Pulmonary artery endothelial cell (primary cell): ENCODE measurements at regions not wholly inside any gene's neighbourhood (a gene's known extent, or its start where the extent isn't known, plus 50 kb on each side); places are given as distances from the start of the nearest gene placed in this dataset.

Experiments used
- DNase-seq: peaks from one replicate; pipeline ENCODE4 v3.0.0-alpha.2; 2011; ENCODE audit warnings: low read depth, low spot score

DNA sequence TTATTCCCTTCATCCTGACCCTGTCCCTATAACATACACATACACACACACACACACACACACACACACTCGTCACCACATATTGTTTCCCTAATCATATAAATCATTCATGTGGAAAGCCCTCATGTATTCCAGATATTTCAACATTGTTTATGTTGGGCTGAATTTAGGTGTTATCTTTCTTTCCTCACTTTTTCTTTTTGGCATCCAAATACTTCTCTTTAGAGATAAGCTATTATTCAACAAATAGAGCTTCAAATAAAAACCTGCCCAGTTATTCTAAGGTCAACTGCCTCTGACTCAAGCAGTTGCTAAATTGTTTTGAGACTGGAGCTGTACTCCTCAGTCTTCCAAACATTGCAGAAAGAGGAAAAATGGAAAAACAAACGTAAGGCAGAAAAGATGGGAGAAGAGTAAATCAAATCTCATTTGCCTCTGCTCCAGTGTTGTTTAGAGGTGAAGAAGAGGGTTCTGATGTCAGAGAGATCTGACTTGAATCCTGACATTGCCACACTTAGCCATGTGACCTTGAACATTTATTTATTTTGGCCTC is 215.7 kb downstream of the GAS1 start:
- DNase-seq, result no peak

DNA sequence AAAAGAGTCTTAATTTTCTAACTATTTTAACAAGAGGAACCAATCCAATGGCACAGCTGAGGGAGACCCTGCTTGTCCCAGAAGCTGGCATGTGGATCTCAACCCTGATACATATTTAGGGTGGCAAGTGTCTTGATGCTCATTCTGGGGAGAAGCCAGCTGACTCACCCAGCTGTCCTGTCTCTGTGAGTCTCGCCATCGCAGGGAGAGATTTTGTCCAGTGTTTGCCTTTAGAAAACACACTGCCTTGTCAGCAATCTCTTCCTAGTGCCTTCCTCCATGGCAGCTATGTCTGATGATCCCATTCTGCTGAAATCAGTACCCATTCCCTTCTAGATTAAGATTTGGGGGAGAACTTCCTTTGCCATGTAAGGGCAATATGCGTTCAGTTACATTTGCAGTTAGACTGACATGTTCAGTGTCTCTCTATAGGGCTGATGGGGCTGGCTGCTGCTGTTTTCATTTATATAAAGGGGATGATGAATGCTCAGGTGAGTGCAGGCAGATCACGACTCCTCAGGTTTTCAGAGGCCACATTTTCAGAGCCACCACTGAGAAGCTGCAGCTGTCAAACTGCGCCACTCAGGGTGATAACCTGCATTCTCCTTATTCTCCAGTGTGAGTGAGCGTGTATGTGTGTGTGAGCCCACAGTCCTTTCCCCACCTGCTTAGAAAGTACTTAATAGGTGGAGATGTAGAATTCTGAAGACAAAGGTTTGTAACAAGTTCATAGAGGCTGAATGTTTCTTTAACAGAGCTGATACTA is 217.0 kb downstream of the GAS1 start:
- no peak for DNase-seq

DNA sequence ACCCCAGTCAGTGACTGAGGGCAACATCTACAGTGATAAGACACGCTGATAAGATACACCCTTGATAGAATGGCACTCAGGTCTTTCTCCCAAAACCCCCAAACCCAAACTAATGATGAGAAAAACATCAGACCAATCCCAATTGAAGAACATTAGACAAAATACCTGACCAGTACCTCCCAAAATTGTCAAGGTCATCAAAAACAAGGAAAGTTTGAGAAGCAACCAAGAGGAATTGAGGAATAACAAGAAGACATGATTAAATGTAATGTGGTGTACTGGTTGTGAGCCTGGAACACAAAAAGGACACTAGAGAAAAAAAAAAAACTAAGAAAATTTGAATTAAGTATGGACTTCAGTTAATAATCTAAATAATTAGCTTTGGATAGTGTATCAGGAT is 222.8 kb downstream of the GAS1 start:
- no peak for DNase-seq

DNA sequence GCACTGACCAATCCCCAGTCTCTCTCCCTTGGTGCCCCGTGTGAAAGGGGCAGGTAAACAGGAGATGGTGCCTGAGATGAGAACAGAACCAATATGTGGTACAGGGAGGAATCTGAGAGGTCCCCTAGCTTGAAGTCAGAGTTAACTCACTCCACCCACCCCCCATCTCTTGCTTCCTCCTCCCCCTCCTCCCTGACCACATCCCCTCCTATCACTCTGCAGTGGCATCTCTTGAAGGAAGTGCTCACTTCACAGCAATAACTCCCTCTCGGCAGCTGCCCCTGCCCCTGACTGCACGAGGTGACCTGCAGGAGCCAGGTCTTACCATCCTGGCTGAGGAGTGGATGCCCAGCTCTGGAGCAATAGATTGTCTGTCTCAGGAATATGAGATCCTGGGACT is 224.0 kb downstream of the GAS1 start:
- no peak for DNase-seq

DNA sequence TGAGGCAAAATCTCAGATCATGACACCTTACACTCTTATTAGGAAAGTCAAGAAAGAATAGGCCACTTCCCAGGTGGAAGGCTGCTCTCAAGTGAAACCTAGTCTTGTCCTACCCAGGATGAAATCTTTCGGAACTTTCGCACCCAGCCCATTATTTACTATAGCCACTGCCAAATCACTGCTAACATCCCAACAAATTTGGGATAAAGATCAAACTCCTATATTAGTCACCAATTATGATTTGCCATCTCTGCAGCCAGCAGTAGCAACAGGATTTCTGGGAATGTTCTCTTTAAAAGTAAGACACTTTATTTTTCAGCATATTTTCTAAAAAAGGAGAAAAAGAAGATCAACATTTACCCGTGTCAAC is 224.6 kb downstream of the GAS1 start:
- no peak for DNase-seq

DNA sequence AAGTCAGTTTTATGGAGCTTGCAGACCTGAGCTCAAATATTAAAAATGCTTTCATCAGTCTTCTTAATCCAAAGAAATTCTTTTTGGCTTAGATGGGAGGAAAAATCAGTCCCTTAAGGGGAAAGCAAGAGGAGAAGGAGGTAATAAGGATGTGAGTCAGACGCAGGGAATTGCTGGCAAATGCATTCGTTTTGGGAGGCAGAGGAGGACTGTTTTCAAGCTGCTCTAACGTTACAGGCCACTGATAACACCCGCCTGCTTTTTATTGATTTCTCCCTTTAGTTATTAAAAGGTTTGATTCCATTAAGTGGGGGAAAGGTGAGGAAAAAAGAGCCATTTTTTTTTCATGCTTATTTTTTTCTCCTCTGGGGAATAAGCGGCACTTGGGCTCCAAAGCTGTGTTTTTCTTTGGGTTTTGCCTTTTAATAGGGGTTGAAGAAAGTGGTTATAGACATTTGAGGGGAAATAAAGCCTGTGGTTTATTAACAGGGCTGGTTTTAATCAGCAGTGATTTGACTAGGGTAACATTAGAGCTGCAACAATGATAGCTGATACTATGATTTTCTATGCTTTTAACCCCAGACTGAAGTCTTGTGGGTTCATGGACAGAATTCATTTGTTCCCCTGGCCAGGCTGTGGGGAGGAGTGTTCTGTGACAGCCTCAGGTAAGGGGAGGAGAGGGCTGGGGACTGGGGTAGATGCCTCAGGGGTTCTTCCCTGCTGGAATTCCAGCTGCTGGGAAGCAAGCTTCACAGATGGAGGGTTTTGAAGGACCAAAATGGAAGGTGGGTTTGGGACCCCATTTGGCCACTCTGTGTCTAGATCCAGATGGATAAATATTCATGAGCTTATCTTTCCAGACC is 225.2 kb downstream of the GAS1 start:
- no peak for DNase-seq

DNA sequence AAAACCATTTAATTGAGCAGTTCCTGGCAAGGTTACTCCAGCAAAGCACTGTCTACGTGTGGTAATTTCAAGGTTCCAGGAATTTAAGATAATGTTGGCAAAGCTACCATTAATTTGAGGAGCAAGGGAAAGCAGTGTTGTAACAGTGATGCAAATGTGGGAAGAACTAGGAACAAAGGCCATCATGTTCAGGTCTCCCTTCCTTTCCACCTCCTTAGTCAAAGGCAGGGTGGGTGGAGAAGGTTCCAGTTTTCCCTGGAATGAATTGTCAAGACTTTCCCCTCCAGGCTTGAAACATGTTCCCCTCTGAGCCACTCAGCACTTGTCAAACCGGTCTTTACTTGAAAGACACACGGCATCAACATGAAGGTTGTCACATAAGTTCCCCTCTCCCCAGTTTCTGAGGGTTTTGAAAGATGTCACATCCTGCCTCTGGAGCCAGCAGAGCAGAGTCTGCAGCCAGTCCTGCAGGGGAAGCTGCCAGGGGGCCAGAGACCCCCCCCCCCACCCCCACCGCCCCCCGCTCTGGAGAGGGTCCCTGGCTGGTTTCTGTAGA is 226.0 kb downstream of the GAS1 start:
- no peak for DNase-seq

DNA sequence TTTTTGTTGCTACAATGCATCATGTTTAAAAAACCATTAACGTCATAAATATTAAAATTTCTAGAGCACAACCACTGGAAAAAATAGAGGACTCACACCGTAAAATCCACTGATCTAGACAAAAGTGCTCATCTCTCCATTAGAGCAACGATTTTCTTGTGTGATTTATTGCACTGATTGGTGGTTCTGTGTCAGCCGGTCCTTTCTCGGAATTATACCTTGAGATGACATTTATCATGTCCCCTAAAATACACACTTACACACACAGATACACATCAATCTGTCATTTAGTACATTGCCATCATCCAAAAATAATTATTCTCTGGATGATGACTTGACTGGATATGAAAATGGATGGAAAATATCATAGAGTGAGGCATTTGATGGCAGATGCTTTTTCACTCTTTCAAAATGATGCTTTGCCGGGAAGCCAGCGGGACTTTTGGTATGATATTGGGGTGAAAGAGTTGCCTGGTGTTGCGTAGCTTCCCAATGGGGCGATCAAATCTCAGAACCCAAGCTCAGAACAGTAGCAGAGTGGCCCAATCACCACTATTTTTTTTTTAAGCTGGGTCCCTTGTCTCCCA is 226.6 kb downstream of the GAS1 start:
- DNase-seq, result no peak

DNA sequence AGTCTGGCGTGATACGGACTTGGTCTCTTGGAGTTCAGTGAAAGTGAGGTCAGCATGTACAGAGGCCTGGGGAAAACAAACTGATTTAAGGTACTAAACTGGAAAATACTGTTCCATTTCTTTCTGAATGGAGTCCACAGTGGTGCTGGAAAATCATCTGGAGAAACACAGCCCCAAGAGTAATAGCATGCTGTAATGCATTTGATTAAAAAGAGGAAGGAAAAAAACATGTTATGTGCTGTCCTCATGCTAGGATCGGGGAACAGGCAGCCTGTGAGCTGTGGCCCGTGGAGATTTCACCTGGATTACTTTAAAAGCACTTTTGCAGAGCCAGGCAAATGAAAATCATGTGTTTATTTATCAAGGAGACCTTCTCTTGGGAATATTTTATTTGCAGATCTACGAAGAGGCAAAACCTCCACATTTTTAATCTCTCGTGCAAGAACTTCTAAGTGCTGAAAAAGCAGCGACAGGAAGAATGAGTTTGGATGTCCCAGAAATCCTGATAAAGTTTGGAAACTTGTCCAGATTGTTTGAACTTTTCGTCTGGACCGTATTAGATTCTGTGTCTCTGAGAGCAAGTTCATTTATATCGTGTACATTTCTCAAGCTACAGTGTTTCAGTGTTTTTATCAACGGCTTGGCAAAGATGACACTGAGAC is 228.8 kb downstream of the GAS1 start:
- no peak for DNase-seq

DNA sequence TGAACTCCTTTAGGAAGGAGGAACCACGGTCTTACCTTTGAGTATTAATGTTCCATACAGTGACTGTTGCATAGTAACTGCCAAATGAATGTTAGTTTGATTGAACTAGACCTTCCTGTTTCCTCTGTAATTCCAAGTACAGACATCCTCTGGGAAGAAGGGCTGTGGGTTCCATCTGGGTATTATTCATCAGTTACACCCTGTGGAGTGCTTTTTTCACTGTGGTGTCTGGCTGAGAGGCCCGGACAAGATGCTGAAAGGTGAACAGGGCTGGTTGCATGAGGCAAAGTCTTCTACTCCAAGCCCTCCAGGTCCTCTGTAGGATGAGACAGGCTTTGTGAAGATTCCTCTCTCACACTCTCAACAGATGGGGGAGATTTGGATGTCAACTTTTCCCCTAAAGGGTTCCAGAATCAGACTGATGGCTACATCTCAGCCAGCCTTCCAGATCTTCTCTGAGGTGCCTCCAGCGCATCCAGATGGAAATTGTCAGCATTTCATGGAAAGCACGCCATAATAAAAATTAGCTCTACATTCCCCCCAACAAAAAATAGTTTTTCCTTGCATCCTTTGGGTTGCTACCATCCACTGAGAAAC is 230.9 kb downstream of the GAS1 start:
- DNase-seq, result no peak

DNA sequence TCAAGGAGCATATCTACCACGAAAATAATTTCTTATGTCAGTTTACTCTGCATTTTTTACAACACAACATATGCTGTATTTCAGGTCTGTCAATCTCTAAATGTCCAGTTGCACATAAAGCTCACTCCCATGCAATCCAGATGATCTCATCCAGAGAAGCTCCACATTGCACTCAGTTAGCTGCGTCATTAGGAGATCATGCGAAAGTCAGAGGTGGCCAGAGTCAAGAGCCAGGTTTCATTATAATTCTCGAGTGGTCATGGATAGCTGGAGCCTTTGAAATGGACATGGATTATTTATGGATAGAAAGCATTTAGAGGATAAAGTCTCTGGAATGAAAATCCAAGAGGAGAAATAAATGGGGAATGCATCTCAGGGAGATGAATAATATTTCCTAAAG is 232.3 kb downstream of the GAS1 start:
- DNase-seq, result no peak

DNA sequence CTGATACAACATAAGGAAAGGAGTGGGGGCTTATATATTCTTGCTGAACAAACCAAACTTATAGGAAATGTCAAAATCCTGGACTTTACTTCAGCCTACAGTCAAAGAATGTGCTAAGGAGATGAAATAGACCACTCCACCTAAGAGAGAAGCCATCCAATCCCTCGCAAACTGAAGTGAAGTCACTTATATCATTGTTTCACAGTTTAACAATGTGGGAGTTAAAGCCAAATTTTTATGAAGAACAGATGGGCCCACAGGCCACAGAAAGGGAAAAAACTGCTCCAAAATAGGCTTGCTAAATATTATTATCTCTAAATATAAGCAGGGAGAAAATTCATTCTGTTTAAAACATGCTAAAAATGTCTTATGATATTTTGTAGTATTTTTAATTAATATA is 233.3 kb downstream of the GAS1 start:
- no peak for DNase-seq

DNA sequence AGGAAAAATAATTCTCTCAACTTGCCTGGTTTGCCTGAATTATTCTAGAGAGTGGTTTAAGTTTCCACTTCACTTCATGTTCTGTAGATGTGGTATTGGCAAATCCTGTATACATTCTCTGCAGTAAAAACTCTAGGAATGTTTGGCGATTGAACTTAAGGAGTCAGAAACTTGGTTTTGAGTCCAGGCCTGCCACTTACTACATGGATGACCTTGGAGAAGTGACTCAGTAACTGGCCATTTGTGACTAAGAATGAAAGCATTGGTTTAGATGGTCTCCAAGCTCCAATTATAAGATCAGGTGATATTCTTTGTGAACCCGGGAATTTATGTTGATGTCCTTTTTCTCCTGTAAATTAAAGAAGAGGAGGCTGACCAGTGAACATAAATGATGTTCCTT is 233.8 kb downstream of the GAS1 start:
- no peak for DNase-seq

DNA sequence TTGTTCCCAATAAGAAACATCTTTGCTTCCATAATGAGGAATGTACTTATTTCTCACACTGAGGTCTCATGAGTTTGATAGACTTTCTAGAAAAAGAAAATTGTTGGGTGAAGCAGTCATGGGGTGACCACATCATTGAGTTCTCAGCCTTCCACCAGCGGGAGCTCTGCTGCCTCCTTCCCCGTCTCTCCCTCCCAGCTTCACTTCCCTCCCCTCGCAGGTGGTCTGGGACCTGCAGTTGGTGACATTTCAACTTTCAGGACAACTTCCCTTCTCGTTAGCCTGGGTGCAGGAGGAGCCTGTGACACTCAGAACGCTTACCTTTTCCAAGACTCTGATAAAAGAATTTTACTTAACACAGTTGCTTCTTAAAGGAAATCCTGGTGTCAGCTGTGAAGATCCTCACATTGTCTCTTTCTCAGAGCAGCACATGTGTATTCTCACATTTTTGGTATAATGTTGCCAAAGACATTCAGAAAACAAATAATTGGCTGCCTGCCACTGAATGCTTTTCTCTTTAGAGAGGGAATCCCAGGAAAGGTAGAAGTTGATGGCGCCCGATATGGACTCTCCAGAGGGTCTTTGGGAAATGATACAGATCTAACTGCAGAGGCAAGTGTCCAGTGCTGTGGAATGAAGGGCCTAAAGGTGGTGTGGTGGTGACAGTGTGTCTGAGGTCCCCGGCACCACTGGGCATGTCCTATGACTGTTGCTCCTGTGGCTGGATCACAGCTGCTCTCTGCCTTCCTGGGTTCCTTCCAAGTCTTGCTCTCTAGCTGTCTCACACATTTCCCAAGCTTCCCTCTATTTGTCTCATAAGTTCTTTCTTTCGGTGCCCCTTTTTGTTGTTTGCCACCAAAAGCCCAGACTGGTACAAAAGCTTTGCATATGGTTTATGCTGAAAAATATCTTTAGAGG is 238.1 kb downstream of the GAS1 start:
- no peak for DNase-seq

DNA sequence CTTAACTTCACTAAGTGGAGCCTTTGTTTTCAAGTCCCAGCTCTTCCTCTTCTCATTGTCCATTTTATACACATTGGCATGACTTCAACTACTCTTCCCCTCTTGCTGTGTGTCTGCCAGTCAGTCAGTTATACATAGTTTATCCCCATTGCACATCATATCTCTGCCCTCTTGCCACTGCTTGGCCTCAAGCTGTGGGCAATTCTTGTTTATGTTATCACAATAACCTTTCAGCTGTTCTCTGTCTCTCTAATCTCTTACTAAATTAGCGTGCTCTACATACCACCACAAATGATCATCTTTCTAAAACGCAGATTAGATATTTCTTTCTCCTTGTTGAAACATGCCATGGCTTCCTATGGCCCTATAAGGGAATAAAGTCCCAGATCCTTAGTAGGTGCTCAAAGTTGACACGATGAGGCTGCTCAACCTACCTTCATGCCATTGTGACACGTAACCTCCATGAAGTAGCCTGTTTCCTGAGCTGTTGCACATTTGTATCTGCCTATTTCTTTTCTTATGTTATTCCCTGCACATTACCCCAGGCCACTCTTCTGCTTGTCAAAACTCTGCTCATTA is 239.3 kb downstream of the GAS1 start:
- no peak for DNase-seq

DNA sequence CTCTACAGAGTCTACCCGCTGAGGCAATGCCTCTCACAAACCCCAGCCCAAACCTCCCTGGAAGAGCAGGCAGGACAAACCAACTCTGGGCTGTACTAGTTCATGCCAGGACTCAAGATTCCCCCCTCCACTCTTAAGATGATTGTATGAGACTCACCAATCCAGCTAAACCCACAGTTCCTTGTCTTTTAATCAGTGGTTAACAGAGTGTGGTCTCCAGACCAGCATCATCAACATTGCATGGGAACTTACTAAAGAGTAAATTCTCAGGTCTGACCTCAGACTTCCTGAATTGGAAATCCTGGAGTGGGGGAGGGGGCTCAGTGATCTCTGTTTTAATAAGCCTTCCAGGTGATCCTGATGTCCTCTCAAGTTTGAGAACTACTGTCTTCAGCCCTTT is 240.9 kb downstream of the GAS1 start:
- no peak for DNase-seq

DNA sequence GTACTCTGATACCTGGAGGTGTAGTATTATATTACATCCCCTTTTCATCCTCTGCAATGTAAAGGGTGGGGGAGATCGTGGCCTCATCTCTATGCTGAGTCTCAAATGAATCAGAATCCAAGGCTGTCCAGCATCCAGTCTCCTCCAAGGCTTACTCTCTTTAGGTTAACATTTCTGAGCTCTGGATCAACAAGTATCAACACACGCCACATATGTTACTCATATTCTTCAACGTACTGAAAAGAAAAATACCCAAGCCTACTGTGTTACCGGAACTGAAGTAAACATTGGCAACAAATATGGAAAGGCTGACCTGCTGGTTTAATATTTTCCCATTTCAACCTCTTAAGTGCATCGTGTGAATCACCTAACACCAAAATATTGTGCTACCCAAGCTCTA is 241.8 kb downstream of the GAS1 start:
- no peak for DNase-seq

DNA sequence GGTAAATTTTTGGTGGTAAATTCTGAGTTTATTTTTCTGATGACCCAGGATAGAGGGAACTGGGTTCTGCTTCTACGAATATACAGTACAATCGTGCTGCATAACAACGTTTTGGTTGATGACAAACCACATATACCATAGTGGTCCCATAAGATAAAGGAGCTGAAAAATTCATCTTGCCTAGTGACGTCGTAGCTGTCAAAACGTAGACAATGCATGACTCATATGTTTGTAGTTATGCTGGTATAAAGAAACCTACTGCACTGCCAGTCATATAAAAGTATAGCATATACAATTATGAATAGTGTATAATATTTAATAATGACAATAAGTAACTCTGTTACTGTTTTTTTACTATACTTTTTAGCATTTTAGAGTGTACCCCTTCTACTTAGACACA is 244.0 kb downstream of the GAS1 start:
- no peak for DNase-seq

DNA sequence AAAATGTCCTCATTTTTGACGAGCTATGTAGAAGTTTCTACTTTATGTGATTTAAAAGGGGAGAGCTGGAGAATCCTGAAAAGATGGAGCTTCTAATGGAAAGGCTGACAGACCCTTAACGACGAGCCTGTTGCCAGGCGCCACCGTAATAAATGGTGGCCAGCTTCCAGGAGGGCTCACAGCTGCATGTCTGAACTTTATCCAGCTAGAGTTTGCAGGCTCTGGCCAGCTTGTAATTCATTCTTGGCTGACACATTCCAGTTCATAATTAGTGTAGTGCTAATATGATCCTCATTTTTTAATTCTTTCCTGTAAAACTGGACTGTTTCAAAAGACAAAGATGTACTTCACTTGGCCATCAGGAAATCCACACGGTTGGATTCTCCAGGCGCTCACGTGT is 246.7 kb downstream of the GAS1 start:
- DNase-seq, result no peak

DNA sequence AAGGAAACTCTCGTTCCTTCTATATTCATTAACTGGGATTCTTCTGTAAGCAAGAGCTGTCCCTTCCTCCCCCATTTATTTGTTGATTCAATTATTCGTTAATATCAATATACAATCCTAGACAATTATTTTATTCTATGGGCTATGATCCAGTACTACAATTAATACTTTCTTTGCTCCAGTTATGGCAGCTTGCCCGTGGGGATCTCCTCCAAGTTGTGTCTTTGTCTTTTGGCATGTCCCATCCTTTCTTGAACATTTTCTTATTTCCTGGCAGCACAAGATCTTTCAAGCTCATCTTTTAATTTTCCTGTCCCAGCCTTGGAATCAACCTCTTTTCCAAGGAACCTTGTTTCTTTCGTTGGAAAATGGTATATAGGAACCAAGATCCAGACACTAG is 249.3 kb downstream of the GAS1 start:
- DNase-seq, result no peak
